ENCODE measurements at regions not wholly inside any gene's neighbourhood (a gene's known extent, or its start where the extent isn't known, plus 50 kb on each side); places are given as distances from the start of the nearest gene placed in this dataset.

GRCh38 chr17:55668312-55668920, 54.2 kb downstream of the TMEM100 start:
- no peak for DNase-seq (ENCODE audit: low read depth in 2 of 2)

- no peak for DNase-seq (ENCODE audit: low read depth in 2 of 2)
These were observed 55.9 kb downstream of the TMEM100 start for GRCh38 chr17:55666806-55667205.

GRCh38 chr17:55664287-55664686, 58.4 kb downstream of the TMEM100 start:
- no peak for DNase-seq (ENCODE audit: low read depth in 2 of 2)

DNA sequence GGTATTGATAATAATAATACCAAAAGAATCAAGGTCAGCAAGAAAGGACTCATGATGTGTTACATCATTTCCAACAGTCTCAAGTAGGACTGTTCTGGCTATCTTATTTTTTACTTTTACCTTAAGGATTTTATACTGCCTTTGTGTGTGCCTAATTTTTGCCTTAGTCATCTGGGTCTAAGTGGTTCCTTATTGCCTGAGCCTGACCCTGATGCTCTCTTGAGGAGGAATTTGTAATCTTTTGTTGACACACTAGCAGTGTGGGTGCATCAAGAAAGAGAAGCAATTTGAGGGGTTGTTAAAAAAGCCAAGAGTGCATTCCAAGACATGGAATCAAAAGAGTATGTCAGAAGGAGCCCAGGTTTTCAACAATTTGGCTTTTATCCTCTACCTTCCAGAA, 59.3 kb downstream of the TMEM100 start:
- DNase-seq (ENCODE audit: low read depth in 2 of 2): no peak

- DNase-seq (ENCODE audit: low read depth in 2 of 2): no peak
These were observed 60.5 kb downstream of the TMEM100 start for GRCh38 chr17:55661963-55662834.

- DNase-seq (ENCODE audit: low read depth in 2 of 2): no peak
These were observed 61.4 kb downstream of the TMEM100 start for GRCh38 chr17:55661256-55661758.

GRCh38 chr17:55660178-55660886, 62.3 kb downstream of the TMEM100 start:
- DNase-seq (ENCODE audit: low read depth in 2 of 2): peak; percentile 99

- DNase-seq (ENCODE audit: low read depth in 2 of 2): no peak
These were observed 63.0 kb downstream of the TMEM100 start for GRCh38 chr17:55659661-55660060.

DNA sequence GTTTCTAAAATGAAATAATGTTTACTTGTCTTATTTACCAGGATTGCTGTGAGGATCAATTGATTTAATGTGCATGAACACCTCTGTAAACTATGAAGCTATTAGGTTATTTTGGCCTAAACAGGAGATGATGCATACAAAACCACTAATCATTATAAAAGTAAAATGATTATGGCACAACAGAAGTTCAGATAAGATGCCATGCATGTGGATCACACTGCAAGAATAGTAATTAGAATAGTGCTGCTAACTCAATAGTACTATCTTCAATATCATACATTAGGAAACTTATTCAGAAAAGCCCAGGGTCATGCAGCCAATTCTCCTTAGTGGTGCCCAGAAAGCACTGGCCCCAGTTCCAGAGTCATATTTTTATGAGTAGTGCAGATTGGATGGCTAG, 66.9 kb downstream of the TMEM100 start:
- no peak for DNase-seq (ENCODE audit: low read depth in 2 of 2)

DNA sequence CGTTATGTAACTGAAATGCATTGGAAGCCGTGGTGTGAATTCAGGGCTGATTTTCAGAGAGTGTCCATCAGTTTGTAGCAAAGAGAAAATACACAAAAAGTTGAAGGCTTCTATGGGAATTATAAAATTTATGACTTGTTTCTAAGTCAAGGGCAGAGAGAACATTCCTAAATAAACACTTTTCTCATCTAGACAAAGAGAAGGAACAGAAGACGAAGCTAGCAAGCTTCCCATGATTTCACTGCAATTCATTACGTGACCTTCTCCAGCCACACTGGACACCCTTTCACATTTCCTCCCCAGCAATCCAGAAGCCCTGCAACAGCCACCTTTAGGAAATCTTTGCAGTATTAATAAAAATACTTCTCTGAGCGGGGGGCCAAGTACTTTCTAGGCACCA, 67.8 kb downstream of the TMEM100 start:
- DNase-seq (ENCODE audit: low read depth in 2 of 2): no peak

DNA sequence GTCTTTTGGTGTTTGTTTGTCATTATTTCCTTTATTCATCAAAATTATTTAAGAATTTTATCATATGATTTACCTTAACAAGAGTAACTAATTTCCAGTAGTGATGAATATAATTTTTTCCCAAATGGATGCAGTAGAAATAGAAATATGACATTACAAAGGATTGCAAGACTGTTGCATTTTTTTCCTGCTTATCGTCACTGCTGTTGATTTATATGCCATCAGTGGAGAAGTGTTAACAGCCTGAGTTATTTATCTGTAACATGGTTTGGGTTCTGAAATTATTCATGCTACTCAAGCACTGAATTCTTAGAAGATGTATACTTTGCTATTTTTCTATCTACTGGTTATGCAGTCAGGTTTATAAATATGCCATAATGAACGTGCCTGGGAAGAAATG, 68.6 kb downstream of the TMEM100 start:
- peak; percentile 59 to 67 for DNase-seq (ENCODE audit: low read depth in 2 of 2)

DNA sequence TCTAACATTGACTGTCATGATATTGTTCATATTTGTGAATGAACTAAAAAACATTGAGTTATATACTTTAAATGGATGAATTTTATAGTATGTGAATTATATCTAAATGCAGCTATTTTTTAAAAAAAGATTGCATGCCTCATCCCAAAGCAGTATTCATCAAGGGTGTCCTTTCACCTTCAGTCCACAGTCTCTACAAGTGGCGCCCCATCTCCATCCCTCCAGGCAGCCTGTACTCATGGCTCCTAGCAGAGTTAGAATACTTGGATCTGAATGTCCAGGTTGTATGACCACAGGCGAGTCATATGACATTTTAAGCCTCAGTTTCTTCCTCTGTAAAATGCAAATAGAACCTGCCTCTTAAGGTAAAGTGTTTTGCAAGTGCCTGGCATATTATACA, 69.8 kb downstream of the TMEM100 start:
- no peak for DNase-seq (ENCODE audit: low read depth in 2 of 2)

- DNase-seq (ENCODE audit: low read depth in 2 of 2): no peak
These were observed 70.4 kb downstream of the TMEM100 start for GRCh38 chr17:55652114-55652823.

GRCh38 chr17:55649957-55650597, 72.6 kb downstream of the TMEM100 start:
- DNase-seq (ENCODE audit: low read depth in 2 of 2): no peak

GRCh38 chr17:55648086-55648485, 74.6 kb downstream of the TMEM100 start:
- DNase-seq (ENCODE audit: low read depth in 2 of 2): no peak

DNA sequence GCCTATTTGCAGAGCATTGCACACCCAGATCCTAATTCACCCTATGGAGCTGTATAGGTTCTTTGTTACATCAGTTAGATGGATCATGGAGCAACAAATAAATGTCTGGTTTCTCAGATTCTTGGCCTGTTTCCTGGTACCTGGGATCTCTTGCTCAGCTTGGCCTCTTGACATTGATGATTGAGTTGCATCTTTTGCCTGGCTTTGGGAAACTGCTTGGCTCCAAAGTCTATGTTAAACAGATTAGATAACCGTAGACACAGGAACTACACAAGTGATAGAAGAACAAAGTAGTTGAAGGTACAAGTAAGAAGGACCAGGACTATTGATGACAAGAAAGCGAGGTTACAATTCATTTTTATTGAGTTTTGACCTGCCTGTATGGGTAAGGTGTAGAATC, 77.3 kb downstream of the TMEM100 start:
- DNase-seq (ENCODE audit: low read depth in 2 of 2): no peak

DNA sequence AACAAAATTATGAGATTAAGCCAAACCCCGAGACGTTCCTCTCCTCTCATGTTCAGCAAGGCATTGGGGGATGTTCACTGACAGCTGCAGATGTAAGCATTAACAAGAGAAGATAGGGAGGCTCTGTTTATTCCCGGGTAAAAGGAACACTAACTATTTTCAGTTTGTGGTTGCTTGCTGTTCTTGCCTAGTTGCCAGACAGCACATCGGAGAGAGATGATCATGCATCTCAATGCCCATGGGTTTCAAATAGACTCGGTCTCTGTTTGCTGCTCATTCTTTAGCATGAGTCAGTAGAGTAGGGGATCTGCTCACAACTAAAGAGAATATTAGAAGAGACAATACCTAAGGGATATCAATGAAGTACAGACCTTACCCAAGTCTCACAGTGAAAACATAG, 78.3 kb downstream of the TMEM100 start:
- DNase-seq (ENCODE audit: low read depth in 2 of 2): no peak

GRCh38 chr17:55642741-55643140, 79.9 kb downstream of the TMEM100 start:
- DNase-seq (ENCODE audit: low read depth in 2 of 2): no peak

DNA sequence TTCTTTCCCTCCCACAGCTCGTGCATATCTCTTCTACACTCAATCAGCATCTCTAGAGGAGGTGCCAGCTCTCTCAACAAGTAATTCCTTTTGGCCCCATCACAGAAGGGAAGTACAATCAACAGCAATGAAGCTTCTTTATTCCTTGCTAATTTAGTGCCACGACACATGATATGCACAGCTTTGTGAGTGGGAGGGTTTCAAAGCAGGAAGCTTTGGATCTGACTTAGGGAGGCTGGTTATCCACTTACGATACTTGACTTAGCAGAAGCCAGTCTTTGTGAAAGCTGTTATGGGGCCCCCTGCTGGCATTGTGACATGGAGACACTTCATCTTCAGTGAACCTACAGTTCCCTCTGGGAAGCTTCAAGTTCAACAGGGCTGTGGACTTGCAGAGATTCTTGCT, 81.0 kb downstream of the TMEM100 start:
- no peak for DNase-seq (ENCODE audit: low read depth in 2 of 2)

DNA sequence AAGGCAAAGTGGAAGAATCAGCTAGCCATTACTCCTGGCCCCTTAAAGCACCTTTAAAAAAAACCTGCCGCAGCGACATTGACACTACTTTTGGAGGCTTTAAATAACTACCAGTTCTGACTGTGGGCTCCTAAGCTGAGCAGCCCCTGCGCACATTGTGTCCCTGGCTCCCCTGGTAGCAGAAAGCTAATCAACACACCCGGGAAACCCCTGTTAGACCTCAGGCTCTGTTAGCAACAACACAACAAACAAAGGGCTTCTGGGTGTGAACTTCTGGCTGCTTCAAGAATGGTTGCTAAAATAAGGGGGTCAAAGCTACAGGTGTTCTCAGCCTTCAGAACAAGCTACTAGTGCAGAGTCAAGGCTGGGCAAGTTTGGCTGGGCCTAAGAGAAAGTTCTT, 83.6 kb downstream of the TMEM100 start:
- DNase-seq (ENCODE audit: low read depth in 2 of 2): no peak

DNA sequence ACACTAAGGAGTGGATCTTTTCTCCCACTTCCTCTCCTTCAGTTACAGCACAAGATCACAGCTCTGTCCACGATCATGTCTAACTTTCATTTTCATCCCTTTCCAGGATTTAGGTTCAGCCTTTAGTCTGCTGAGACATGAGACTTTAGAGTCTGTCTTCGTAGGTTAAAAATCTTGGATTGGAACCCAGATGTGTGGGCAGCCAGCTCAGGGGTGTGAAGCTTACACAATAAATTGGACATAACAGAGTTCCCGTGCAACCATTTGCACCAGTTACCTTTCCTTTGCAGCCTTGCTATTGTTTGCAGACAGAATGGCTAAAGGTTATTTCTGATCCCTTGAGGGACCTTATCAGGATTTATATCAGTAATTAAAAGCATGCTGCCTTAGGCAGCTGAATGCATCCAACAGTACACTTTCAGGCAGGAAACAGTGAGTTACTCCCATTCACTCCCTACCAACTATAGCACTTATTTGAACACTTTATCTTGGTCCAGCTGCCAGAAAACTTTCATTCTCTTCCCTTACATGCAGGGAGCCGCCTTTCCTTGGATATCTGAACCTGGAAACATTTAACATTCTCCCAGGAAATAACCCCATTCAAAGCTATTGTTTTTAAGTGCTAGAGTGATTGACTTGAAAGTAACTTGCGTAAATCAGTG, 87.3 kb downstream of the TMEM100 start:
- no peak for DNase-seq (ENCODE audit: low read depth in 2 of 2)

Data from fibroblast of skin of left quadriceps (primary cell).